ENCODE measurements at regions not wholly inside any gene's neighbourhood (a gene's known extent, or its start where the extent isn't known, plus 50 kb on each side); places are given as distances from the start of the nearest gene placed in this dataset.
"Not testable (repeated sequence)": the region's sequence is repeated elsewhere in the genome, so short reads cannot be mapped to it uniquely, and the experiment has no call there.

DNA sequence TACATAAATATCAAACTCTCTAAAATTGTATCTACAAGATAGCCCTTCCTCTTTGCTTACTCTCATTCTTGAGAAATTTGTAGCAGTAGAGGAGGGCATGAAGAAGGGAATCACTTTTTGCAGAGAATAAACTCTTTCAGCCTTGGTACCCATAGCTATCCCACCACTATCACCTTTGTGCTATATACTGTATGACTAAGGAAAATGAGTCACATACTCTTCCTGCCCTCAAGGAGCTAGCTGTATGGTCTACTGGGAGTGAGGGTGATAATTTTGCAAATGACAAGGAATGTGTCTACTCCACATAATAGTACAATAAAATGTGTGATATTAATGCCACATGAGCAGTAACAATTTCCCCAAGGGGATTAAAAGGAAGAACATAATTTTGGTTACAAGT is 184.6 kb upstream of the WSB1 start:
- no peak for TF ChIP-seq CTCF (IDR thresholded peaks at IDR 0.05; ENCODE audit: extremely low read depth, missing control alignments)
- DNase-seq (ENCODE audit: low spot score), result no peak

GRCh38 chr17:27153005-27153404 is 140.9 kb upstream of the WSB1 start:
- DNase-seq (ENCODE audit: low spot score), result no peak
- TF ChIP-seq CTCF (IDR thresholded peaks at IDR 0.05; ENCODE audit: extremely low read depth, missing control alignments), result no peak

DNA sequence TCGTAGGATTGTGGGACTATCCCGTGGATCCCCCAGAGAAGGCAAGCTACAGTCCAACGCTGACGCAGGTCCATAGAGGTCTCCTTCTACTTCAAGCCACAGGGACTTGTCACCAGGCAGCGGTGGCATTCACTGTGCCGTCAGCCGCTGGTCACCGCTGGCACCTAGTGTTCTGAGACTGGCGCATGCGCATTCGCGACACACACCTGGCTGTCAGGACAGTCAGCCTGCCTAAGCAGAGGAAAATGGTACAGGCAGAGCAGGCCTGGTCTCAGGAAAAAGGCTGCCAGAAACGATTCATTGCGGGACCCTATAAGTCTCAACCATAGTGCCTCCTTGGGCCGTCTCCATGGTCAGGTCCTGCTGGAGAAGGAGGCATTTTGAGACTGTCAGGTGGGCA is 138.0 kb upstream of the WSB1 start:
- DNase-seq (ENCODE audit: low spot score), result no peak
- no peak for TF ChIP-seq CTCF (IDR thresholded peaks at IDR 0.05; ENCODE audit: extremely low read depth, missing control alignments)

DNA sequence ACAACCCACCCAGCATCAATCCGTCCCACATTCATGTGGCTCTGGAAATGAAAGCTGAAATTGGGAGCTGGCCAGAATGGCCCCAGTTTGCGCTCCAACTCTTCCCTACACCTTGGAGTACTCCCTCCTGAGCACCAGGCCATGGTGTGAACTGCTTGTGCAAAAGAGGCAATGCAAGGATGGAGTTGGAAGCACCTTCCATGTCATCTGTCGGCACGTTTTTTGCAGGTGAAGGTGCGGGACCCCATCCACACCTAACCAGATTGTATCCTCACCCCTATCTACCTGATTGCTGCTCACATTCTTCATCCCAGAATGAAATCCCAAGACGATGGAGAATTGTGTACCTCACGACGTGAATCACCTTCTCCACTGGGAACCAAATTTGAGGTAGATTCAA is 136.6 kb upstream of the WSB1 start:
- TF ChIP-seq CTCF (IDR thresholded peaks at IDR 0.05; ENCODE audit: extremely low read depth, missing control alignments), result no peak
- no peak for DNase-seq (ENCODE audit: low spot score)

GRCh38 chr17:27157898-27158297 is 136.0 kb upstream of the WSB1 start:
- DNase-seq (ENCODE audit: low spot score), result no peak
- TF ChIP-seq CTCF (IDR thresholded peaks at IDR 0.05; ENCODE audit: extremely low read depth, missing control alignments), result no peak

- no peak for DNase-seq (ENCODE audit: low spot score)
- TF ChIP-seq CTCF (IDR thresholded peaks at IDR 0.05; ENCODE audit: extremely low read depth, missing control alignments), result no peak
These were observed 135.5 kb upstream of the WSB1 start for GRCh38 chr17:27158382-27158781.

DNA sequence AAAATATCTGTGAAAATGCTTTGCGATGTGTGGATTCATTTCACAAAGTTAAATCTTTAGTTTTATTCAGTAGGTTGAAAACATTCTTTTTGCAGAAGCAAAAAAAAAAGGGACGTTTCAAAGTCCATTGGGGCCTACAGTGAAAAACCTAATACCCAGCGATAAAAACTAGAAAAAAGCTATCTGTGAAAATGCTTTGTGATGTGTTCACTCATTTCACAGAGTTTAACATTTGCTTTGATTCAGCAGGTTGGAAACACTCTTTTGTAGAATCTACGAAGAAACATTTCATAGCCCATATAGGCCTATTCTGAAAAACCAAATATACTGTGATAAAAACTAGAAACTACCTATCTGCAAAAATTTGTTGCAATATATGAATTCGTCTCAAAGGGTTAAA is 113.6 kb upstream of the WSB1 start:
- TF ChIP-seq CTCF (IDR thresholded peaks at IDR 0.05; ENCODE audit: extremely low read depth, missing control alignments), result no peak
- no peak for DNase-seq (ENCODE audit: low spot score)

- DNase-seq (ENCODE audit: low spot score), result not testable (repeated sequence)
These were observed 112.5 kb upstream of the WSB1 start for GRCh38 chr17:27181379-27181925.
